Stimulated activated CD4-positive, alpha-beta T cell treated with anti-CD3 and anti-CD28 coated beads, Interleukin-1b, Interleukin-23, amount 100 ng/mL, for 4 hours (primary cell): ENCODE measurements at regions not wholly inside any gene's neighbourhood (a gene's known extent, or its start where the extent isn't known, plus 50 kb on each side); places are given as distances from the start of the nearest gene placed in this dataset.
"Not testable (repeated sequence)": the region's sequence is repeated elsewhere in the genome, so short reads cannot be mapped to it uniquely, and the experiment has no call there.

Experiments used
- DNase-seq, 2 donors: peaks; one replicate each; pipeline ENCODE4 v3.0.0-alpha.2; 2020; ENCODE audit warnings: low read depth in 2 of 2

- no peak for DNase-seq
Measured at GRCh38 chr10:64320448-64320847, 799.2 kb downstream of the REEP3 start.

- no peak for DNase-seq
Measured at GRCh38 chr10:64329510-64329909, 808.3 kb downstream of the REEP3 start.

- no peak for DNase-seq
Measured at GRCh38 chr10:64332551-64332950, 811.4 kb downstream of the REEP3 start.

- no peak for DNase-seq
Measured at GRCh38 chr10:64334084-64334483, 812.9 kb downstream of the REEP3 start.

GRCh38 chr10:64344211-64344610 is 823.0 kb downstream of the REEP3 start:
- no peak for DNase-seq

GRCh38 chr10:64345856-64346255 is 824.7 kb downstream of the REEP3 start:
- no peak for DNase-seq

GRCh38 chr10:64346389-64346788 is 825.2 kb downstream of the REEP3 start:
- no peak for DNase-seq

GRCh38 chr10:64350665-64351064 is 829.5 kb downstream of the REEP3 start:
- DNase-seq, result no peak

- DNase-seq, result no peak
Measured at GRCh38 chr10:64358907-64359306, 837.7 kb downstream of the REEP3 start.

GRCh38 chr10:64360240-64360639 is 839.0 kb downstream of the REEP3 start:
- not testable (repeated sequence) for DNase-seq

- DNase-seq, result no peak
Measured at GRCh38 chr10:64363687-64364086, 842.5 kb downstream of the REEP3 start.

- no peak for DNase-seq
Measured at GRCh38 chr10:64365663-64366062, 844.5 kb downstream of the REEP3 start.

GRCh38 chr10:64368298-64368697 is 847.1 kb downstream of the REEP3 start:
- no peak for DNase-seq

GRCh38 chr10:64369885-64370773 is 848.9 kb downstream of the REEP3 start:
- DNase-seq, result no peak

GRCh38 chr10:64374346-64374745 is 853.1 kb downstream of the REEP3 start:
- no peak for DNase-seq

- no peak for DNase-seq
Measured at GRCh38 chr10:64376167-64376566, 855.0 kb downstream of the REEP3 start.

- no peak for DNase-seq
Measured at GRCh38 chr10:64379898-64380297, 858.7 kb downstream of the REEP3 start.

- DNase-seq, result no peak
Measured at GRCh38 chr10:64385355-64385754, 864.2 kb downstream of the REEP3 start.

- no peak for DNase-seq
Measured at GRCh38 chr10:64394744-64395143, 873.5 kb downstream of the REEP3 start.

- DNase-seq, result no peak
Measured at GRCh38 chr10:64396105-64396708, 875.0 kb downstream of the REEP3 start.

GRCh38 chr10:64397125-64397524 is 875.9 kb downstream of the REEP3 start:
- no peak for DNase-seq

- no peak for DNase-seq
Measured at GRCh38 chr10:64408391-64409183, 887.4 kb downstream of the REEP3 start.
